Activated T-cell treated with anti-CD3 and anti-CD28 coated beads, Interleukin-2, amount 50 U/mL, for 4 hours (primary cell): ENCODE measurements at regions not wholly inside any gene's neighbourhood (a gene's known extent, or its start where the extent isn't known, plus 50 kb on each side); places are given as distances from the start of the nearest gene placed in this dataset.

ENCODE experiments used
- ATAC-seq, 2 donors: fragments of 200-7000 bp; cut with Tn5 transposase; one replicate each; pipeline ENCODE4 v1.10.0; 2021
- DNase-seq: peaks from one replicate; pipeline ENCODE4 v3.0.0-alpha.2; 2020
- H3K27me3 Mint-ChIP-seq: one replicate; pipeline ENCODE4 v1.8.0; 2021; ENCODE audit warnings: low read depth, mixed read lengths
- H3K36me3 Mint-ChIP-seq: one replicate; pipeline ENCODE4 v1.8.0; 2022; ENCODE audit warnings: mixed read lengths; ENCODE audit not compliant: insufficient read depth
- H3K4me1 Mint-ChIP-seq: one replicate; pipeline ENCODE4 v1.8.0; 2021; ENCODE audit warnings: low read depth, mixed read lengths
- H3K4me3 Mint-ChIP-seq: one replicate; pipeline ENCODE4 v1.8.0; 2021; ENCODE audit warnings: mild to moderate bottlenecking, moderate library complexity, mixed read lengths
- H3K9me3 Mint-ChIP-seq: one replicate; pipeline ENCODE4 v1.8.0; 2021; ENCODE audit warnings: mixed read lengths

DNA sequence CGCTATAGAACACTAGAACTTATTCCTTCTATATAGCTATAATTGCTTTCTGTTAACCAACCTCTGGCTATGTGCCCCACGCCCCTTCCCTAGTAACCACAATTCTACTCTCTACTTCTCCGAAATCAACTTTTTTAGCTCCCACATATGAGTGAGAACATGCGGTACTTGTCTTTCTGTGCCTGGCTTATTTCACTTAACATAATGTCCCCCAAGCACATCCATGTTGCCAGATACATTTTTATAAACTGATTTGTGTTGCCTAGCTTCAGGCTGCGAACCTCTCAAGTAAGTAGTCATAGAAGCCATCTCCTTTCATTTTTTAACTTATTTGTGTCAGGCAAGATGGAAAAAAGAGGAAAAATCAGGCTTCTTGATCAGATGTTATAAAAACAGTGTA, 249.5 kb downstream of the TMEM167A start:
- ATAC-seq (no peak), DNase-seq (no peak)
- Mint-ChIP-seq H3K4me1 (no peaks in the 10 kb centered on the region), H3K4me3 (no peak overlapping the region), H3K9me3 (no peaks in the 10 kb centered on the region), H3K36me3 (no peaks in the 10 kb centered on the region), H3K27me3 (peaks cover 5% of the 10 kb centered on the region)

DNA sequence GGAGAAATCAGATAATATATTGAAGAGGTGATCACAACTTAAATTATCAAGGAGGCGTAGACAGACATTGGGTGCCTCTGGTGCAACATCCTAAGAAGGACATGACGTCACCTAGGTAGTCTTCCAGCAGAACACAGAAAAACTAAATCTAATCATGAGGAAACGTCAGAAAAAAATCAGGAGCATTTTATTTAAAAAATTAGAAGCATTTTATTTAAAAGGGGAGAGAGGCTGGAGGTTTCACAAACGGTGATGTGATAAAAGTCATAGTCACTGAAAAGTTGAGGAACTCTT, 254.6 kb downstream of the TMEM167A start:
- Mint-ChIP-seq H3K36me3 (no peaks in the 10 kb centered on the region), H3K27me3 (peaks cover under 1% of the 10 kb centered on the region), H3K4me1 (peaks cover 2% of the 10 kb centered on the region), H3K4me3 (no peak overlapping the region), H3K9me3 (no peaks in the 10 kb centered on the region)
- ATAC-seq (no peak), DNase-seq (no peak)

GRCh38 chr5:82821846-82822633, 255.2 kb downstream of the TMEM167A start:
- Mint-ChIP-seq H3K4me3 (no peak overlapping the region), H3K27me3 (no peaks in the 10 kb centered on the region), H3K9me3 (no peaks in the 10 kb centered on the region), H3K36me3 (no peaks in the 10 kb centered on the region), H3K4me1 (peaks cover 2% of the 10 kb centered on the region)
- DNase-seq = no peak
- ATAC-seq = no peak

DNA sequence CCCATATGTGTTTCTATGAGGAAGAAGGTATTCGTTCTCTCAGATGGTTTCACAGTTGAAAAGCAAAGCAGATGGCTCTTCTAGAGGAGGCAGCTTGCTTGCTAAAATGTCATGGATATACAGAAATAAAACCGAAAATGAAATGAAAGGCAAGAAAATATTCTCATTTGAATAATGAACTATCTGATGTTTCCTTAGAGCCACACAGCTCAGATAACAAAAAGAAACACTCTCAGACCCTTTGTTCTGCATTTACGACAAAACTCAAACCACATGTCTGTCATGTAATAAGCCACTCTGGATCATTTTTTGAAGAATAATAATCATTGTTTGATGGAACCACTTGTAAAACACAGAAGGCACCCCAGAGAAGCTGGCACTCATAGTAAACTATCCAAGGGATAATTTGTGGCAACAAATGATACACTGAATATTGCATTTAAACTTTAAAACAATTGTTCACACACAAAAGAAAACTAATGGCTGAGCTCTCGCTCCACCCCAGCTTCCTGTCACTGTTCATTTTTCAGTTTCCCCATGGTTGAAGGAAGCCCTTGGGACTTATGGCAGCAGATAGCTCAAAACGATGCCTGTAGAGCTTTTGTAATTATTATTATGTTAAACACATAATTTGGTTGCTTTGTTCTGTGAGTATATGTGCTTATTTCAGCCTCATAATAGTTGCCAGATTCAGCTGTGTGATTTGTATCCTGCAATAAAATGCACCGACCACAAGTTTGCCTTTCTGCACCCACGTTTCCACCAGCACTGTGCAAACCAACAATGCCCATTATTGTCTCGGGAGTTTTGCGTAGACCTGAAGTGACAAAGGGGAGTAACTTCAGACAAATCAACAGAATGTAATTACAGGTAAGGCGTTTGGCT, 256.0 kb downstream of the TMEM167A start:
- H3K9me3 Mint-ChIP-seq = no peaks in the 10 kb centered on the region
- no peak overlapping the region for H3K4me3 Mint-ChIP-seq
- peaks cover 2% of the 10 kb centered on the region for H3K4me1 Mint-ChIP-seq
- no peaks in the 10 kb centered on the region for H3K27me3 Mint-ChIP-seq
- DNase-seq (no peak), ATAC-seq (peak in 1 of 2 donors; percentile 38)
- H3K36me3 Mint-ChIP-seq = no peaks in the 10 kb centered on the region

DNA sequence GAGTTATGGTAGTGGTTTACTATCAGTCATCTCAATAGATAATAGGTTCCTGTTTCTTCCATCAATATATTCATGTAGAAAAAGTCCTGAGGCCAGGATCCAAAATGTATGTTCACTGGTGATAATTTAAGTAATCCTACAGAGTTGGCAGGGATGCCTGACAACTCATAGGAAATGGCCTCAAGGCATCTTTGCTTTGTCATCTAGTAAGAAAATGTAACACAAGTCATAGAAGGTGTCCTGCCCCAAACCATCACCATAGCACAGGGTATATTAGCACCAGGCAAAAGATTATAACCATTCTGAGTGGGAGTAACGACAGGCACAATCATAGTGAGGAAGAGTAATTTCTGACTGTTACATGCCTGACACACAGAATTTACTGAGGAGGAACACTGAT, 257.0 kb downstream of the TMEM167A start:
- no peak for ATAC-seq

DNA sequence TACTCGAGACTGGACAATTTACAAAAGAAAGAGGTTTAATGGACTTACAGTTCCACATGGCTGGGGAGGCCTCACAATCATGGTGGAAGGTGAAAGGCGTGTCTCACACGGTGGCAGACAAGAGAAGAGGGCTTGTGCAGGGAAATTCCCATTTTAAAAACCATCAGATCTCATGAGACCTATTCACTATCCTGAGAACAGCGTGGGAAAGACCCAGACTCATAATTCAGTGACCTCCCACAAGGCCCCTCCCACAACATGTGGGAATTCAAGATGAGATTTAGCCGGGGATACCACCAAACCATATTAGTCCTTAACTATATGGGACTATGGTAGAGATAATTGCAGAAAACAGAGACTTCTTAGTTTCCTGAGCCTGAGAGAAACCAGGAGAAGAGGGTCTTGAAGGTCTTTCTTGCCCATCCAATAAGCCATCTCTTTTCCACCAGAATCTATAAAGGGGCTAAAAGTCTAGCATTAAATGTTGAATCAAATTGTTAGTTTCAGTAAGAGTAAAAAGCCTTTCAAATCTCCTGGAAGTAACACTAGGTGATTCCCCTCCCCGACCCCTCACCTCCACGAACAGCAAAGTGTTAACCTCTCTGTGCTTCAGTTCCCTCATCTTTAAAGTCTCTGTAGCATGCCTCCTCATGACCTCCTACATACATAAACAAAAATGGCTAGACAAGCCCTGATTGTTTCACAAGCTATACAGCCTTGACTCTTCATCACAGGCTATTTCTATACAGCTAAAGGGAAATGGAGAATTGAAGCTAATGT, 259.1 kb downstream of the TMEM167A start:
- Mint-ChIP-seq H3K36me3 (no peaks in the 10 kb centered on the region), H3K4me1 (peaks cover 2% of the 10 kb centered on the region), H3K4me3 (no peak overlapping the region), H3K27me3 (no peaks in the 10 kb centered on the region), H3K9me3 (no peaks in the 10 kb centered on the region)
- DNase-seq = no peak
- ATAC-seq = peak in 1 of 2 donors; percentile 21

More for the DNA sequence above, 257.0 kb downstream of the TMEM167A start:
- H3K36me3 Mint-ChIP-seq = no peaks in the 10 kb centered on the region
- DNase-seq = no peak
- H3K4me3 Mint-ChIP-seq = no peak overlapping the region
- no peaks in the 10 kb centered on the region for H3K9me3 Mint-ChIP-seq
- peaks cover 2% of the 10 kb centered on the region for H3K4me1 Mint-ChIP-seq
- H3K27me3 Mint-ChIP-seq = no peaks in the 10 kb centered on the region

DNA sequence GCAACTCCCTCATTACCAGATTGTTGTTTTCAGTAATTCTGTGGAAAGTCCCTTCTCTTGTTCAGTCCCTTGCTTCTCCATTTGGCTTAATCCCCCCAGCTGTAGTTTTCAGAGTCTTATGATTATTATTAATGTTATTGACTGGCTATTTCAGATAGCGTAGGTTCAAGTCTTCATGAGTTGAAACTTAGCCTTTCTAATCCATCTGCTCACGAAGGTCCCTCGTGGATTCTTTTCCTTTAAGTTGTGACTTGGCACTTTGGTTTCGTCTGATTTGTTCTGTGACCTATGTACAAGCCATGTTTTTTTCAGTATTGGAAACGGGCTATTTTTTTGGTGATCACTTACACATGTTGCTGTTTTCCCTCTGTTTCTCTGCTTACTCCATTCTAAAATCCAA, 260.3 kb downstream of the TMEM167A start:
- DNase-seq (no peak), ATAC-seq (no peak)
- H3K9me3 Mint-ChIP-seq = no peaks in the 10 kb centered on the region
- no peak overlapping the region for H3K4me3 Mint-ChIP-seq
- H3K4me1 Mint-ChIP-seq = peaks cover 2% of the 10 kb centered on the region
- no peaks in the 10 kb centered on the region for H3K27me3 Mint-ChIP-seq
- no peaks in the 10 kb centered on the region for H3K36me3 Mint-ChIP-seq

GRCh38 chr5:82815871-82816270, 261.3 kb downstream of the TMEM167A start:
- Mint-ChIP-seq H3K4me1 (no peaks in the 10 kb centered on the region), H3K36me3 (no peaks in the 10 kb centered on the region), H3K27me3 (no peaks in the 10 kb centered on the region), H3K4me3 (no peak overlapping the region), H3K9me3 (no peaks in the 10 kb centered on the region)
- ATAC-seq = no peak
- no peak for DNase-seq

DNA sequence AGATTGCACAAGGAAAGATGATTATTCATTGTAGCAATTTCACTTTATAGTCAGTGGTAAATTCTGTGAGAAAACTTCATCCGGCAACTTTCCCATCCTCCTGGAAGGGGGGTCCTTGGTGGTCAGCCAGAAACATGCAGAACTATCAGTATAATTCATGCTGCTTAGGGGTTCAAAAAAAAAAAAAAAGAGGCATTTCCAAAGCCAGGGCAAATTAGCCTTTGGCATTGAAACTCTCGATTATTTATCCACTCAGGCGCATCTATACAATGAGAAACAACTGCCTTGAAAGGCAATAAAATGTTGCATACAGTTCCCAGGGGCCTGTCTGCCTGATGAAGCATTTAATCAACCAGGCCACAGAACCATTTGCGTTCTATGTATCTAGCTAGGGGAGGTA, 263.3 kb downstream of the TMEM167A start:
- Mint-ChIP-seq H3K36me3 (no peaks in the 10 kb centered on the region), H3K9me3 (no peaks in the 10 kb centered on the region), H3K4me1 (no peaks in the 10 kb centered on the region), H3K4me3 (no peak overlapping the region), H3K27me3 (no peaks in the 10 kb centered on the region)
- ATAC-seq = no peak
- no peak for DNase-seq

DNA sequence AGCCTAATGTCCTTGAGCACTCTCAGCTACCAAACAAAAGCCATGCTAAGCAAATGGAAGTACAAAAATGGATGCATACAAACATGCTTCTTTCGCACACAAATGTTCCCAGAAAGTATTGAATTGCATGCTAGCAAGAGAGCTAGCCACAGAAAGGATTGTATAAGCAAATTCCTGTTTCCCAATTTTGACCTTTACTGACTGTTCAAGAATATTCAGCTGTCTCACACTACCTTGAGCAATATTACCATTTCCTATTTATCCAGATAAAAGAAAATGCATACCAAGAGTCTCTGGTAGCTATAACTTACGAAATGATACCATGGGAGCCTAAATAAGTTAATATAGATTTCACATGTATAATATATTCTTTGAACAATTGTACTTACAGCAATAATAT, 264.6 kb downstream of the TMEM167A start:
- DNase-seq (no peak), ATAC-seq (no peak)
- H3K27me3 Mint-ChIP-seq = no peaks in the 10 kb centered on the region
- no peaks in the 10 kb centered on the region for H3K9me3 Mint-ChIP-seq
- no peaks in the 10 kb centered on the region for H3K36me3 Mint-ChIP-seq
- H3K4me3 Mint-ChIP-seq = no peak overlapping the region
- H3K4me1 Mint-ChIP-seq = no peaks in the 10 kb centered on the region

GRCh38 chr5:82811490-82811889, 265.7 kb downstream of the TMEM167A start:
- ATAC-seq (no peak), DNase-seq (no peak)
- Mint-ChIP-seq H3K4me1 (no peaks in the 10 kb centered on the region), H3K27me3 (no peaks in the 10 kb centered on the region), H3K4me3 (no peak overlapping the region), H3K9me3 (no peaks in the 10 kb centered on the region), H3K36me3 (no peaks in the 10 kb centered on the region)

DNA sequence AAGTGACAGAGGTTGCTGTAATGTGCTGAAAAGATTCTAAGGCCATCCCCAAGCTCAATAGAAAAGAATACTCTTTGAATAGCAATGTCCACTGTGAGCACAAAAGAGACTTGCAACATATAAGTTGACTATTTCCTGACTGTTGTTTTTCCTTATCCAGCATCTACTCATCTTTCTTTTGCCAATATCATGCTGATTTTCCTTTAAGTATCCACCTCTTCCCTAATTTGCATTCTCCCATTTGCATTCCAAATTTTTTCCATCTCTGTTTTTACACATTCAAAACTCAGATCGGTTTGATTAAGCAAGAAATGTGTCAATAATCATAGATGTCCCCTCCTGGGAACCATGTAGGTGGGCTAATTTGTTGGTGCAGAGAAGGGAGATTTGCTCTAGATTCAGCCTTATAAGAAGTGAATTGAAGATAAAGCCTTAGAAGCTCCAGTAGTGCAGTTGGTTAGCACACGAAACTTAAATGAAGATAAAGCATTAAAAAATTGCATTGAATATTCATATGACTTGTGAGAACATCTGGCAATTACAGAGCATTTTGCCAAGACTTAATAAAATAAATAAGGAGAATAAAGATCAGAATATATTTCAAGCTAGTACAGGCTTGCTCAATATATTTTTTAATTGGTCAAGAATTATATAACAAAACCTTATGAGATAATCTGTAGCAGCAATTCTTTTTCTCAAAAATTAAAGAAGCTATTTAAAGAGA, 267.6 kb downstream of the TMEM167A start:
- H3K4me1 Mint-ChIP-seq = no peaks in the 10 kb centered on the region

GRCh38 chr5:82808960-82809359, 268.2 kb downstream of the TMEM167A start:
- Mint-ChIP-seq H3K4me3 (no peak overlapping the region), H3K9me3 (no peaks in the 10 kb centered on the region), H3K27me3 (no peaks in the 10 kb centered on the region), H3K4me1 (no peaks in the 10 kb centered on the region), H3K36me3 (no peaks in the 10 kb centered on the region)
- no peak for DNase-seq
- no peak for ATAC-seq

More for the DNA sequence above, 267.6 kb downstream of the TMEM167A start:
- H3K4me3 Mint-ChIP-seq = no peak overlapping the region
- ATAC-seq (no peak), DNase-seq (no peak)
- no peaks in the 10 kb centered on the region for H3K36me3 Mint-ChIP-seq
- H3K9me3 Mint-ChIP-seq = no peaks in the 10 kb centered on the region
- H3K27me3 Mint-ChIP-seq = no peaks in the 10 kb centered on the region

DNA sequence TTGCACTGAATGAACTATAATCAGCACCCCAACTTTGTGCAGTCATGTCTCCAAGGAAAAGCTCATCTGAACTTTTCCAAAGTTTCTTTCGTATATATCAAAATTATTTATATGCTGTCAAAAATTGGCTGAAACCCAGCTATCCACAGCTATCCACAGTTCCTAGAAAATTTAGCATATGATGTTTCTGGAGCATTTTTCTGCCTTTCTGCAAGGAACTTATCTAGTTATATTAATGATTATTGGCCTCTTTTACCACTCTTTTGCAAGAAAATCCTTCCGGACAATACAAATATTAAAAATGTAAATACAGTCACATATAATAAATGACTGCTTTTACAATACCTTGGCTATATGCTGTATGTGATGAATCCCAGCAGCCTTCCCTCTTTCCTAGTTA, 270.2 kb downstream of the TMEM167A start:
- Mint-ChIP-seq H3K27me3 (no peaks in the 10 kb centered on the region), H3K4me1 (no peaks in the 10 kb centered on the region), H3K4me3 (no peak overlapping the region), H3K9me3 (no peaks in the 10 kb centered on the region), H3K36me3 (no peaks in the 10 kb centered on the region)
- ATAC-seq = no peak
- DNase-seq = no peak
